B cell (primary cell): ENCODE measurements at regions not wholly inside any gene's neighbourhood (a gene's known extent, or its start where the extent isn't known, plus 50 kb on each side); places are given as distances from the start of the nearest gene placed in this dataset.

ENCODE experiments used
- ATAC-seq: fragments of 200-7000 bp; cut with Tn5 transposase; one replicate; pipeline ENCODE4 v1.10.0; 2021; ENCODE audit warnings: low read depth, mild to moderate bottlenecking, moderate number of reproducible peaks, moderate library complexity
- CTCF ChIA-PET: fragments of 350-600 bp; sonication (Branson Sonifier 250); formaldehyde crosslinking; loops from one replicate; lab custom pipeline; 2021; ENCODE audit warnings: antibody characterized with exemption, inconsistent platforms; lab: Charles Lee
- POLR2A ChIA-PET: fragments of 350-600 bp; sonication (Branson Sonifier 250); formaldehyde crosslinking; loops from one replicate; lab custom pipeline; 2021; ENCODE audit warnings: antibody characterized with exemption; lab: Charles Lee
- DNase-seq: peaks from one replicate; pipeline ENCODE4 v3.0.0; 2013
- H2AFZ ChIP-seq: 2 replicates; pipeline ENCODE4 v1.6.1; 2012; ENCODE audit warnings: mild to moderate bottlenecking, low read depth, low read length; ENCODE audit not compliant: insufficient read depth, poor library complexity, severe bottlenecking
- H3K27ac ChIP-seq, 2 donors: 1 replicate in 1 of 2; 2 replicates in 1 of 2; pipeline ENCODE4 v1.5.1; 2012 to 2013; ENCODE audit warnings: low read length in 2 of 2, mild to moderate bottlenecking in 2 of 2, moderate library complexity in 1 of 2
- H3K27me3 ChIP-seq, 4 experiments: fragments of 200-600 bp in 1 of 4; sonication (generic) in 1 of 4; replicated peaks in 1 of 4; 1 replicate in 2 of 4; 2 replicates in 2 of 4; pipeline versions ENCODE4 v1.6.1 to v1.7.0; 2013 to 2016; ENCODE audit warnings: low read length in 3 of 4, mild to moderate bottlenecking in 2 of 4, mixed read lengths in 1 of 4, moderate library complexity in 1 of 4; ENCODE audit not compliant: insufficient read depth in 4 of 4, control insufficient read depth in 3 of 4; ENCODE audit errors: control extremely low read depth in 1 of 4
- H3K36me3 ChIP-seq, 2 experiments: replicated peaks in 1 of 2; 1 replicate in 1 of 2; 2 replicates in 1 of 2; pipeline versions ENCODE4 v1.6.1 to v1.7.1; 2013; ENCODE audit warnings: low read length in 1 of 2; ENCODE audit not compliant: insufficient read depth in 2 of 2, control insufficient read depth in 1 of 2; ENCODE audit errors: control extremely low read depth in 1 of 2, extremely low read depth in 1 of 2
- H3K4me1 ChIP-seq, 2 donors: fragments of 200-600 bp in 1 of 2; sonication (generic) in 1 of 2; 1 replicate in 1 of 2; 2 replicates in 1 of 2; pipeline versions ENCODE4 v1.5.1 to v1.6.1; 2013 to 2017; ENCODE audit warnings: low read length in 2 of 2; ENCODE audit not compliant: control insufficient read depth in 2 of 2, insufficient read depth in 2 of 2
- H3K4me2 ChIP-seq: replicated peaks from 2 replicates; pipeline ENCODE3; 2012; ENCODE audit warnings: mild to moderate bottlenecking, low read depth, low read length; ENCODE audit not compliant: poor library complexity, severe bottlenecking
- H3K4me3 ChIP-seq, 5 experiments: fragments of 200-600 bp in 1 of 5; sonication (generic) in 1 of 5; 1 replicate in 3 of 5; 2 replicates in 2 of 5; pipeline versions ENCODE4 v1.5.1 to v1.7.0; 2011 to 2016; ENCODE audit warnings: low read length in 4 of 5, mild to moderate bottlenecking in 4 of 5, low read depth in 2 of 5, control low read depth in 1 of 5, moderate library complexity in 1 of 5; ENCODE audit not compliant: insufficient read depth in 1 of 5; ENCODE audit errors: control extremely low read depth in 1 of 5, extremely low read depth in 1 of 5
- H3K79me2 ChIP-seq: fragments of 200-600 bp; sonication (generic); one replicate; pipeline ENCODE4 v1.6.0; 2016; ENCODE audit warnings: low read length; ENCODE audit not compliant: control insufficient read depth, insufficient read depth
- H3K9ac ChIP-seq: fragments of 200-600 bp; sonication (generic); 2 replicates; pipeline ENCODE4 v1.6.1; 2017; ENCODE audit warnings: mild to moderate bottlenecking, low read length, moderate library complexity
- H3K9me3 ChIP-seq, 3 donors: one replicate each; pipeline versions ENCODE4 v1.6.1 to v1.7.1; 2013; ENCODE audit warnings: low read length in 2 of 3; ENCODE audit not compliant: control insufficient read depth in 2 of 3, insufficient read depth in 1 of 3; ENCODE audit errors: control extremely low read depth in 1 of 3
- H4K20me1 ChIP-seq: 2 replicates; pipeline ENCODE4 v1.6.0; 2012; ENCODE audit warnings: mild to moderate bottlenecking, low read length; ENCODE audit not compliant: insufficient read depth, control insufficient read depth, poor library complexity, severe bottlenecking
- H3K27ac Mint-ChIP-seq: one replicate; pipeline ENCODE4 v1.8.0; 2021; ENCODE audit warnings: mixed read lengths
- H3K27me3 Mint-ChIP-seq: one replicate; pipeline ENCODE4 v1.8.0; 2021; ENCODE audit warnings: mixed read lengths
- H3K4me1 Mint-ChIP-seq: one replicate; pipeline ENCODE4 v1.8.0; 2021; ENCODE audit warnings: mixed read lengths
- H3K4me3 Mint-ChIP-seq: one replicate; pipeline ENCODE4 v1.8.0; 2021; ENCODE audit warnings: mixed read lengths
- H3K9me3 Mint-ChIP-seq: one replicate; pipeline ENCODE4 v1.8.0; 2022; ENCODE audit warnings: mixed read lengths; ENCODE audit not compliant: insufficient read depth
- EZH2 ChIP-seq: IDR thresholded peaks from 2 replicates; pipeline ENCODE4 v1.6.1; 2012; ENCODE audit warnings: borderline replicate concordance, low read depth, mild to moderate bottlenecking, moderate library complexity, low read length; ENCODE audit not compliant: insufficient read depth, poor library complexity, severe bottlenecking
- WGBS: methylation state at CpG from one replicate; pipeline ENCODE4 v1.1.5; 2013; ENCODE audit warnings: missing lambda C conversion rate; ENCODE audit not compliant: insufficient coverage; 5-methylcytosine and 5-hydroxymethylcytosine counted together
- intact Hi-C: fragments of 100-400 bp; cut with micrococcal nuclease; formaldehyde crosslinking; loops from one replicate; pipeline ENCODE4 v1.10.0; 2022
- TF ChIP-seq, protein P1 (sequence below): fragments of 200-600 bp; IDR thresholded peaks from one replicate; pipeline ENCODE4 v1.8.0; 2022; ENCODE audit warnings: antibody characterized with exemption, mild to moderate bottlenecking

DNA sequence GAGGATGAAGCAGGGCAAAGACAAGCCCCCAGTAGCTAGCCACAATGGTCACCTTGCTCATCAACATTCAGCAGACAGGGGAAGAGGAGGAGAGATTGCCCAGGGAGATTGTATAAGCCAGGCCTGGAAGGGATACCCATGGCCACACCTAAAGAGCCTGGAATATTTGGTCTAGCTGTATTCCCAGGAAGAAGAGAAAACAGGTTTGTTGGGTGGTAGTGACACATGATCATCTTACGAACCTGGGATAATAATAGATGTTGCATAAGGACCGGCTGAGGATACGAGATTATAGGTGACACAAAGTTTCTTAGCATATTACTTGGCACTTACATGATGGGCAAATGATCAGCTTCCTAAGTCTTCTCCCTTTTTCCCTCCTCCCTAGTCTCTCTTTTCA lies 95.9 kb downstream of the HHIPL2 start:
- Mint-ChIP-seq H3K27me3 (peaks cover 5% of the 10 kb centered on the region), H3K4me3 (no peak overlapping the region), H3K9me3 (no peaks in the 10 kb centered on the region), H3K4me1 (peaks cover 5% of the 10 kb centered on the region), H3K27ac (no peak overlapping the region)
- no peaks in the 10 kb centered on the region for H3K79me2 ChIP-seq
- POLR2A ChIA-PET: no interaction called here
- no peaks in the 10 kb centered on the region for H3K36me3 ChIP-seq
- no peak for DNase-seq
- intact Hi-C loops: no loop called here
- H3K4me1 ChIP-seq: peaks cover 3 to 11% of the 10 kb centered on the region in 2 donors
- H3K4me2 ChIP-seq: no peak overlapping the region
- no peaks in the 10 kb centered on the region for H4K20me1 ChIP-seq
- H3K9ac ChIP-seq: no peak overlapping the region
- WGBS: 80% methylated on average over 1 of the region's 3 CpGs
- no peak overlapping the region for H2AFZ ChIP-seq
- TF ChIP-seq EZH2: no peak
- TF ChIP-seq, protein P1, sequence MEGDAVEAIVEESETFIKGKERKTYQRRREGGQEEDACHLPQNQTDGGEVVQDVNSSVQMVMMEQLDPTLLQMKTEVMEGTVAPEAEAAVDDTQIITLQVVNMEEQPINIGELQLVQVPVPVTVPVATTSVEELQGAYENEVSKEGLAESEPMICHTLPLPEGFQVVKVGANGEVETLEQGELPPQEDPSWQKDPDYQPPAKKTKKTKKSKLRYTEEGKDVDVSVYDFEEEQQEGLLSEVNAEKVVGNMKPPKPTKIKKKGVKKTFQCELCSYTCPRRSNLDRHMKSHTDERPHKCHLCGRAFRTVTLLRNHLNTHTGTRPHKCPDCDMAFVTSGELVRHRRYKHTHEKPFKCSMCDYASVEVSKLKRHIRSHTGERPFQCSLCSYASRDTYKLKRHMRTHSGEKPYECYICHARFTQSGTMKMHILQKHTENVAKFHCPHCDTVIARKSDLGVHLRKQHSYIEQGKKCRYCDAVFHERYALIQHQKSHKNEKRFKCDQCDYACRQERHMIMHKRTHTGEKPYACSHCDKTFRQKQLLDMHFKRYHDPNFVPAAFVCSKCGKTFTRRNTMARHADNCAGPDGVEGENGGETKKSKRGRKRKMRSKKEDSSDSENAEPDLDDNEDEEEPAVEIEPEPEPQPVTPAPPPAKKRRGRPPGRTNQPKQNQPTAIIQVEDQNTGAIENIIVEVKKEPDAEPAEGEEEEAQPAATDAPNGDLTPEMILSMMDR: no peak
- ATAC-seq: no peak
- no peak overlapping the region for H3K4me3 ChIP-seq
- H3K9me3 ChIP-seq: no peaks in the 10 kb centered on the region
- no peak overlapping the region for H3K27ac ChIP-seq
- H3K27me3 ChIP-seq: peaks cover 0 to 3% (median 0%) of the 10 kb centered on the region in 4 experiments
- CTCF ChIA-PET: interaction anchor here (1.8 to 7.1 kb wide), 2 partner anchors 182 to 974 kb away, joined by 3 to 85 read pairs; no protein-coding TSS in a partner anchor

DNA sequence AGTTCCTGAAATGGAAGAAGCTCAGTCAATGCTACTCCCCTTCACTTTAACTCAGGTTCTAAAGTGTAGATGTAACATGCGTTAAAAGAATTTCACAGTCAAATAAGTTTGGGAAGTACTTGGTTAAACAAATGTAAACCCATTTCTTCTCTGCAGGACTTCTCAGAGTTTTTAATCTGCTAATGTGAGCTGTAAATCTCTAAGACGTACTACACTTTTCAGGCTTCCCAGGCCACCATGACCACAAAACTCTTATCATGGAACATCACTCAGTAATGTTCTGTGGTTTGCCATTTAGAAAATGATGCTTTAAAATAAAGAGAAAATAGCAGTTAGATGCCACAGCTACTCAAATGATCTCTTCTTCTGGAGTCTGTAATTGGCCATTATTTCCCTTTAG lies 104.3 kb downstream of the HHIPL2 start:
- Histone ChIP-seq H3K36me3 (no peaks in the 10 kb centered on the region), H3K79me2 (no peaks in the 10 kb centered on the region), H3K4me2 (no peak overlapping the region), H4K20me1 (no peaks in the 10 kb centered on the region), H3K4me3 (no peak overlapping the region), H3K9ac (no peak overlapping the region), H2AFZ (no peak overlapping the region), H3K9me3 (no peaks in the 10 kb centered on the region), H3K4me1 (no peaks in the 10 kb centered on the region), H3K27ac (no peak overlapping the region), H3K27me3 (peaks cover 0 to 7% (median 2%) of the 10 kb centered on the region in 4 experiments)
- Mint-ChIP-seq H3K9me3 (no peaks in the 10 kb centered on the region), H3K27me3 (peaks cover 20% of the 10 kb centered on the region), H3K4me3 (no peak overlapping the region), H3K4me1 (no peaks in the 10 kb centered on the region), H3K27ac (no peak overlapping the region)
- ATAC-seq (no peak), DNase-seq (no peak)
- CTCF ChIA-PET: interaction anchor here (5.0 kb wide), 1 partner anchor 12 kb away, joined by 30 read pairs; no protein-coding TSS in a partner anchor
- TF ChIP-seq EZH2: no peak
- POLR2A ChIA-PET: no interaction called here
- intact Hi-C loops: no loop called here
- no CpG with 5 or more reads among the region's 2 CpGs for WGBS
